HEK293 (cell line): ENCODE measurements at regions not wholly inside any gene's neighbourhood (a gene's known extent, or its start where the extent isn't known, plus 50 kb on each side); places are given as distances from the start of the nearest gene placed in this dataset.

Experiments used
- CTCF ChIA-PET: fragments of 350-600 bp; formaldehyde crosslinking; extraction: SDS; loops from one replicate; lab custom pipeline; 2021; ENCODE audit warnings: antibody characterized with exemption; lab: Yijun Ruan, JAX
- POLR2A ChIA-PET: fragments of 300-600 bp; formaldehyde crosslinking; extraction: SDS; loops from one replicate; lab custom pipeline; 2020; ENCODE audit warnings: antibody characterized with exemption, inconsistent platforms; lab: Yijun Ruan, JAX
- H3K27ac ChIP-seq: fragments of 200-500 bp; sonication (Bioruptor generic); 2 replicates; pipeline ENCODE4 v1.5.1; 2014; ENCODE audit warnings: low read depth, low read length, control low read depth, inconsistent platforms; ENCODE audit errors: extremely low read depth
- H3K36me3 ChIP-seq, 2 experiments: fragments of 200-500 bp in 1 of 2; sonication (Bioruptor generic) in 1 of 2; 1 replicate in 1 of 2; 2 replicates in 1 of 2; pipeline ENCODE4 v1.5.1; 2014 to 2017; ENCODE audit warnings: inconsistent platforms in 2 of 2, low read length in 2 of 2; ENCODE audit not compliant: control insufficient read depth in 2 of 2, insufficient read depth in 1 of 2
- H3K4me1 ChIP-seq: fragments of 200-500 bp; sonication (Bioruptor generic); 2 replicates; pipeline ENCODE4 v1.5.1; 2014; ENCODE audit warnings: mild to moderate bottlenecking, low read length, inconsistent platforms; ENCODE audit not compliant: control insufficient read depth, insufficient read depth
- H3K4me3 ChIP-seq: 2 replicates; pipeline ENCODE4 v1.5.1; 2011; ENCODE audit warnings: low read depth, mild to moderate bottlenecking, control low read depth, low read length, moderate library complexity
- H3K9me3 ChIP-seq: fragments of 200-500 bp; sonication (Bioruptor generic); 2 replicates; pipeline ENCODE4 v1.5.1; 2014; ENCODE audit warnings: low read depth, low read length, inconsistent platforms; ENCODE audit not compliant: control insufficient read depth, insufficient read depth
- GLIS2 ChIP-seq: fragments of 450-650 bp; formaldehyde crosslinking; IDR thresholded peaks from 2 replicates; pipeline ENCODE4 v1.5.1; 2016; ENCODE audit warnings: missing biosample characterization, missing genetic modification characterization
- HOXD13 ChIP-seq: sonication (generic); formaldehyde crosslinking; IDR thresholded peaks from 2 replicates; pipeline ENCODE4 v1.8.0; 2022; ENCODE audit warnings: missing genetic modification reagents, borderline replicate concordance
- PATZ1 ChIP-seq: fragments of 450-650 bp; formaldehyde crosslinking; IDR thresholded peaks from 2 replicates; pipeline ENCODE4 v1.5.1; 2016; ENCODE audit warnings: missing biosample characterization, missing genetic modification characterization
- SCRT2 ChIP-seq: fragments of 450-650 bp; formaldehyde crosslinking; IDR thresholded peaks from 2 replicates; pipeline ENCODE4 v1.5.1; 2016; ENCODE audit warnings: missing biosample characterization, missing genetic modification characterization
- SP7 ChIP-seq: fragments of 450-650 bp; formaldehyde crosslinking; IDR thresholded peaks from 2 replicates; pipeline ENCODE4 v1.5.1; 2016; ENCODE audit warnings: missing biosample characterization, missing genetic modification characterization
- TCF7L2 ChIP-seq: IDR thresholded peaks from 2 replicates; pipeline ENCODE4 v1.6.1; 2011; ENCODE audit warnings: low read depth, mild to moderate bottlenecking, inconsistent platforms, low read length, moderate library complexity, borderline replicate concordance
- ZBTB10 ChIP-seq: fragments of 450-650 bp; formaldehyde crosslinking; IDR thresholded peaks from 2 replicates; pipeline ENCODE4 v1.5.1; 2016; ENCODE audit warnings: missing biosample characterization, missing genetic modification characterization
- ZBTB48 ChIP-seq: fragments of 450-650 bp; formaldehyde crosslinking; IDR thresholded peaks from 2 replicates; pipeline ENCODE4 v1.5.1; 2016; ENCODE audit warnings: missing biosample characterization, missing genetic modification characterization
- ZBTB49 ChIP-seq: fragments of 450-650 bp; formaldehyde crosslinking; IDR thresholded peaks from 2 replicates; pipeline ENCODE4 v1.5.1; 2016; ENCODE audit warnings: missing biosample characterization, missing genetic modification characterization, low read depth
- ZFHX2 ChIP-seq: fragments of 450-650 bp; formaldehyde crosslinking; conservative IDR thresholded peaks from 2 replicates; pipeline ENCODE4 v1.5.1; 2016; ENCODE audit warnings: missing biosample characterization, missing genetic modification characterization
- ZNF157 ChIP-seq: fragments of 450-650 bp; formaldehyde crosslinking; IDR thresholded peaks from 2 replicates; pipeline ENCODE4 v1.5.1; 2016; ENCODE audit warnings: missing biosample characterization, missing genetic modification characterization
- ZNF280D ChIP-seq: fragments of 450-650 bp; formaldehyde crosslinking; IDR thresholded peaks from 2 replicates; pipeline ENCODE4 v1.5.1; 2016; ENCODE audit warnings: missing biosample characterization, missing genetic modification characterization
- ZNF302 ChIP-seq: fragments of 450-650 bp; formaldehyde crosslinking; IDR thresholded peaks from 2 replicates; pipeline ENCODE4 v1.5.1; 2016; ENCODE audit warnings: missing biosample characterization, missing genetic modification characterization, low read depth
- ZNF398 ChIP-seq: fragments of 450-650 bp; formaldehyde crosslinking; IDR thresholded peaks from 2 replicates; pipeline ENCODE4 v1.5.1; 2017; ENCODE audit warnings: missing biosample characterization, missing genetic modification characterization
- ZNF423 ChIP-seq: fragments of 450-650 bp; formaldehyde crosslinking; IDR thresholded peaks from 2 replicates; pipeline ENCODE4 v1.5.1; 2016; ENCODE audit warnings: missing biosample characterization, missing genetic modification characterization
- ZNF48 ChIP-seq: fragments of 450-650 bp; formaldehyde crosslinking; IDR thresholded peaks from 2 replicates; pipeline ENCODE4 v1.5.1; 2016; ENCODE audit warnings: missing biosample characterization, missing genetic modification characterization
- ZNF510 ChIP-seq: fragments of 450-650 bp; formaldehyde crosslinking; IDR thresholded peaks from 2 replicates; pipeline ENCODE4 v1.5.1; 2018; ENCODE audit warnings: mild to moderate bottlenecking, missing genetic modification characterization, missing biosample characterization; ENCODE audit not compliant: insufficient replicate concordance
- ZNF521 ChIP-seq: fragments of 450-650 bp; formaldehyde crosslinking; IDR thresholded peaks from 2 replicates; pipeline ENCODE4 v1.5.1; 2017; ENCODE audit warnings: missing biosample characterization, mild to moderate bottlenecking, missing genetic modification characterization
- ZNF585B ChIP-seq: fragments of 450-650 bp; formaldehyde crosslinking; IDR thresholded peaks from 2 replicates; pipeline ENCODE4 v1.5.1; 2016; ENCODE audit warnings: missing biosample characterization, missing genetic modification characterization
- ZNF658 ChIP-seq: fragments of 450-650 bp; formaldehyde crosslinking; IDR thresholded peaks from 2 replicates; pipeline ENCODE4; 2016; ENCODE audit warnings: missing biosample characterization, missing genetic modification characterization
- ZSCAN16 ChIP-seq: fragments of 450-650 bp; formaldehyde crosslinking; IDR thresholded peaks from 2 replicates; pipeline ENCODE4 v1.5.1; 2016; ENCODE audit warnings: missing biosample characterization, missing genetic modification characterization

- CTCF ChIA-PET = no interaction called here
- POLR2A ChIA-PET = no interaction called here
- Histone ChIP-seq H3K4me3 (no peak overlapping the region), H3K9me3 (no peaks in the 10 kb centered on the region), H3K27ac (no peak overlapping the region), H3K36me3 (no peaks in the 10 kb centered on the region), H3K4me1 (no peaks in the 10 kb centered on the region)
- TF ChIP-seq SCRT2 = no peak
- no peak for TF ChIP-seq PATZ1
- TF ChIP-seq ZNF423 (tag by site-specific recombination) = no peak
- TF ChIP-seq ZBTB49 (tag by site-specific recombination) = no peak
- no peak for TF ChIP-seq ZNF157 (tag by site-specific recombination)
- TF ChIP-seq HOXD13 = no peak
- TF ChIP-seq ZNF521 = no peak
- no peak for TF ChIP-seq ZBTB48 (tag by site-specific recombination)
- TF ChIP-seq GLIS2 (tag by site-specific recombination) = no peak
- no peak for TF ChIP-seq SP7 (tag by site-specific recombination)
- no peak for TF ChIP-seq ZFHX2 (tag by site-specific recombination)
- no peak for TF ChIP-seq ZSCAN16 (tag by site-specific recombination)
- no peak for TF ChIP-seq ZNF510
- no peak for TF ChIP-seq ZNF398 (tag by site-specific recombination)
- no peak for TF ChIP-seq TCF7L2
- TF ChIP-seq ZNF280D (tag by site-specific recombination) = no peak
- no peak for TF ChIP-seq ZNF302
These were observed 111.2 kb downstream of the CCT6B start for GRCh38 chr17:34850023-34850422.

- ChIA-PET CTCF (no interaction called here), POLR2A (no interaction called here)
- Histone ChIP-seq H3K9me3 (no peaks in the 10 kb centered on the region), H3K4me1 (no peaks in the 10 kb centered on the region), H3K36me3 (no peaks in the 10 kb centered on the region), H3K27ac (no peak overlapping the region), H3K4me3 (no peak overlapping the region)
- TF ChIP-seq ZBTB10 (tag by site-specific recombination) = no peak
- no peak for TF ChIP-seq HOXD13
- no peak for TF ChIP-seq ZNF585B (tag by site-specific recombination)
- TF ChIP-seq ZNF658 (tag by site-specific recombination) = no peak
- TF ChIP-seq ZNF48 (tag by site-specific recombination) = no peak
These were observed 113.3 kb downstream of the CCT6B start for GRCh38 chr17:34847938-34848337.
